MM.1S (cell line): ENCODE measurements at regions not wholly inside any gene's neighbourhood (a gene's known extent, or its start where the extent isn't known, plus 50 kb on each side); places are given as distances from the start of the nearest gene placed in this dataset.

Experiments
- EZH2 ChIP-seq: fragments of 300-600 bp; sonication (generic); optimal IDR thresholded peaks from 2 replicates; pipeline ENCODE3; 2017; ENCODE audit warnings: low read depth, mild to moderate bottlenecking, antibody characterized with exemption, low read length, mixed read lengths
- EZH2phosphoT487 ChIP-seq: fragments of 300-600 bp; sonication (generic); IDR thresholded peaks from 2 replicates; pipeline ENCODE4 v1.6.1; 2018; ENCODE audit warnings: antibody characterized with exemption, low read length

DNA sequence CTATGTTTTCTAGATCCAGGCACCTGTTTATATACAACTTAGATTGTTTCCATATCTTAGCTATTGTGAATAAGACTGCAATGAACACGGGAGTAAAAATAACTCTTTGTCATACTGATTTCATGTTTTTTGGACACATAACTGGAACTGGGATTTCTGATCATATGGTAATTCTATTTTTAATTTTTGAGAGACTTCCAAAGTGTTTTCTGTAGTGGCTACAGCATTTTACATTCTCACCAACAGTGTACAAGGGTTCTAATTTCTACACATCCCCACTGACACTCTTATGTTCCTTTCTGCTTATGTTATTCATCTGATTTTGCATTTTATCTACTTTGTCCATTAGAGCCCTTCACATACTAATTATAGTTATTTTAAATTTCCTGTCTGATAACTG lies 1152.9 kb downstream of the SLITRK1 start:
- TF ChIP-seq EZH2 (no peak), EZH2phosphoT487 (no peak)
